Endothelial cell (in vitro differentiated cells): ENCODE measurements at regions not wholly inside any gene's neighbourhood (a gene's known extent, or its start where the extent isn't known, plus 50 kb on each side); places are given as distances from the start of the nearest gene placed in this dataset.
"Not testable (repeated sequence)": the region's sequence is repeated elsewhere in the genome, so short reads cannot be mapped to it uniquely, and the experiment has no call there.

Source experiments
- DNase-seq: peaks from one replicate; pipeline ENCODE4 v3.0.0; 2021; ENCODE audit warnings: low spot score
- H3K27ac Mint-ChIP-seq: one replicate; pipeline ENCODE4 v1.8.0; 2021; ENCODE audit warnings: mixed read lengths, inconsistent platforms; ENCODE audit not compliant: unreplicated experiment
- H3K27me3 Mint-ChIP-seq: one replicate; pipeline ENCODE4 v1.8.0; 2021; ENCODE audit warnings: mild to moderate bottlenecking, moderate library complexity, mixed read lengths, inconsistent platforms; ENCODE audit not compliant: unreplicated experiment
- H3K36me3 Mint-ChIP-seq: one replicate; pipeline ENCODE4 v1.8.0; 2021; ENCODE audit warnings: mild to moderate bottlenecking, low read depth, mixed read lengths, inconsistent platforms; ENCODE audit not compliant: unreplicated experiment
- H3K4me1 Mint-ChIP-seq: one replicate; pipeline ENCODE4 v1.8.0; 2021; ENCODE audit warnings: mild to moderate bottlenecking, mixed read lengths, inconsistent platforms; ENCODE audit not compliant: unreplicated experiment
- H3K4me3 Mint-ChIP-seq: one replicate; pipeline ENCODE4 v1.8.0; 2021; ENCODE audit warnings: mild to moderate bottlenecking, mixed read lengths, inconsistent platforms; ENCODE audit not compliant: unreplicated experiment
- H3K9me3 Mint-ChIP-seq: one replicate; pipeline ENCODE4 v1.8.0; 2021; ENCODE audit warnings: mixed read lengths, inconsistent platforms; ENCODE audit not compliant: unreplicated experiment
- TF ChIP-seq, protein P1 (sequence below): fragments of 200-600 bp; sonication (generic); IDR thresholded peaks from one replicate; pipeline ENCODE4 v1.5.0; 2021; ENCODE audit warnings: antibody characterized with exemption; ENCODE audit not compliant: unreplicated experiment

DNA sequence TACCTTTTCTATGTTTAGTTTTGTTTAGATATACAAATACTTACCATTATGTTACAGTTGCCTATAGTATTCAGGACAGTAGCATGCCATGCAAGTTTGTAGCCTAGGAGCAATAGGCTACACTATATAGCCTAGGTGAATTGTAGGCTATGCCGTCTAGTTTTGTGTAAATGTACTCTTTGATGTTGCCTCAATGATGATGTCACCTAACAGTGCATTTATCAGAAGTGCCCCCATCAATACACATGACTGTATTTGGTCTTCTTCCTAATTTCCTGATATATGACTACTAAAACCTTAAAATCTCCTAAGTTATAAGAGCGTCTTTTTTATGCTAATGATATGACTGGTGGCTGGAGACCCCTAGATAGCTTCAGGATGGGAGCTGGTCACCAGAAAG lies 394.4 kb upstream of the STXBP6 start:
- no peaks in the 10 kb centered on the region for H3K36me3 Mint-ChIP-seq
- no peaks in the 10 kb centered on the region for H3K9me3 Mint-ChIP-seq
- TF ChIP-seq, protein P1, sequence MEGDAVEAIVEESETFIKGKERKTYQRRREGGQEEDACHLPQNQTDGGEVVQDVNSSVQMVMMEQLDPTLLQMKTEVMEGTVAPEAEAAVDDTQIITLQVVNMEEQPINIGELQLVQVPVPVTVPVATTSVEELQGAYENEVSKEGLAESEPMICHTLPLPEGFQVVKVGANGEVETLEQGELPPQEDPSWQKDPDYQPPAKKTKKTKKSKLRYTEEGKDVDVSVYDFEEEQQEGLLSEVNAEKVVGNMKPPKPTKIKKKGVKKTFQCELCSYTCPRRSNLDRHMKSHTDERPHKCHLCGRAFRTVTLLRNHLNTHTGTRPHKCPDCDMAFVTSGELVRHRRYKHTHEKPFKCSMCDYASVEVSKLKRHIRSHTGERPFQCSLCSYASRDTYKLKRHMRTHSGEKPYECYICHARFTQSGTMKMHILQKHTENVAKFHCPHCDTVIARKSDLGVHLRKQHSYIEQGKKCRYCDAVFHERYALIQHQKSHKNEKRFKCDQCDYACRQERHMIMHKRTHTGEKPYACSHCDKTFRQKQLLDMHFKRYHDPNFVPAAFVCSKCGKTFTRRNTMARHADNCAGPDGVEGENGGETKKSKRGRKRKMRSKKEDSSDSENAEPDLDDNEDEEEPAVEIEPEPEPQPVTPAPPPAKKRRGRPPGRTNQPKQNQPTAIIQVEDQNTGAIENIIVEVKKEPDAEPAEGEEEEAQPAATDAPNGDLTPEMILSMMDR: no peak
- no peaks in the 10 kb centered on the region for H3K4me1 Mint-ChIP-seq
- no peak overlapping the region for H3K27ac Mint-ChIP-seq
- H3K27me3 Mint-ChIP-seq: no peaks in the 10 kb centered on the region
- H3K4me3 Mint-ChIP-seq: no peak overlapping the region
- DNase-seq: no peak

DNA sequence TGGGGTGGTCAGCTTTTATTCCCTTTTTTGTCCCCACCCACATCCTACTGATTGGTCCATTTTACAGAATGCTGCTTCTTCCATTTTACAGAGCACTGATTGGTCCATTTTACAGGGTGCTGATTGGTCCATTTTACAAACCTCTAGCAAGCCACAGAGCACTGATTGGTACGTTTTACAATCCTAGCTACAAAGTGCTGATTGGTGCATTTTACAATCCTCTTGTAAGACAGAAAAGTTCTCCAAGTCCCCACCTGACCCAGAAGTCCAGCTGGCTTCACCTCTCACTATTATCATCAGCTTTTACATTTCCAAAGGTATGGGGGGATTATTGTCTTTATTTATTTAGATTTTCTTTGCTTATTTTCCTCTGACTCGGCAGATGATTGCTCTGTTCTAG lies 390.4 kb upstream of the STXBP6 start:
- DNase-seq, H3K27ac Mint-ChIP-seq, H3K4me3 Mint-ChIP-seq, H3K4me1 Mint-ChIP-seq, H3K36me3 Mint-ChIP-seq, H3K9me3 Mint-ChIP-seq, H3K27me3 Mint-ChIP-seq: not testable (repeated sequence)

DNA sequence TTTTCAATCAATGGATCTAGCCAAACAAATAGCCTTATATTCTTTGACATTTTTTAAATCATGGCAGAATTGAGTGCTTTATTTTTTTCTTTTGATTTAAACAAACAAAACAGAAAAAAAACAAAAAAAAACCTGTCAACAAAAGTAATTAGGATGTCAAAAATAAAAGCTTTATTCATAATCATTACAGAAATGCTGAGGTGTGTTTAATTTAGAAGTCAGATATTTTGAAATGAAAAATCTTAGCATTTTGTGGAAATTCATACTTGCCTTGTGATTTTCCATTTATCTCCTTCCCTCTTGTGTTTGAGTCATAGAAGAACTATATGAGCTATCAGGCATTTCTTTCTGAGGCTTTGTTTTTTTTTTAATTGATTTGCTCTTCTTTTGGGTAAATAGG lies 387.0 kb upstream of the STXBP6 start:
- Mint-ChIP-seq H3K27me3 (no peaks in the 10 kb centered on the region), H3K9me3 (no peaks in the 10 kb centered on the region), H3K4me3 (no peak overlapping the region), H3K27ac (no peak overlapping the region), H3K4me1 (no peaks in the 10 kb centered on the region), H3K36me3 (no peaks in the 10 kb centered on the region)
- TF ChIP-seq, protein P1: no peak
- no peak for DNase-seq

DNA sequence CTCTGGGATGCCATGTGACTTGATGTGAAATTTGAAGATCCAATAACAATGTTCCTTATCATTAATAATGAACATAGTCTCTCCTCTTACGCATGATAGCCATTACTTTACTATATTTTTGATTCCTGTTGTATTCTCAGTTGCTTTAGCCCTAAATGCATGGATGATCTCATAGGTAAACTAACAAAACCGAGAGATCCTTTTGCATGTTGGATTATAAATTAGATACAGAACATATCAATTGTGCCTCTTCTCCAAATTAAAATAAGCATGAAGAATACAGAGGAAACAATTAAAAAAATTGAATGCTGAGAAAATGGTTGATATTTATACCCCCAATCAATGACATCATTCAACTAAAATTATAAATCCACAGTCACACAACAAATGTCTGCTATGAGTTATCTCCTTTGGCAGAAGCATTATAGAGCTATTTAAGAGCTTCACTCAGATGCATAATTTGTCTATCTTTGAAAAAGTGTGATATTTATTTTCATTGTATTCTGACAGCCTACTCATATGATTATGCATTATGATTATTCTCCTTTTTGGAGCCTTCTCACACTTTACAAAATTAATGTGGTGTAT lies 386.4 kb upstream of the STXBP6 start:
- Mint-ChIP-seq H3K36me3 (no peaks in the 10 kb centered on the region), H3K27me3 (no peaks in the 10 kb centered on the region), H3K9me3 (no peaks in the 10 kb centered on the region), H3K4me1 (no peaks in the 10 kb centered on the region), H3K27ac (no peak overlapping the region), H3K4me3 (no peak overlapping the region)
- TF ChIP-seq, protein P1: no peak
- no peak for DNase-seq

DNA sequence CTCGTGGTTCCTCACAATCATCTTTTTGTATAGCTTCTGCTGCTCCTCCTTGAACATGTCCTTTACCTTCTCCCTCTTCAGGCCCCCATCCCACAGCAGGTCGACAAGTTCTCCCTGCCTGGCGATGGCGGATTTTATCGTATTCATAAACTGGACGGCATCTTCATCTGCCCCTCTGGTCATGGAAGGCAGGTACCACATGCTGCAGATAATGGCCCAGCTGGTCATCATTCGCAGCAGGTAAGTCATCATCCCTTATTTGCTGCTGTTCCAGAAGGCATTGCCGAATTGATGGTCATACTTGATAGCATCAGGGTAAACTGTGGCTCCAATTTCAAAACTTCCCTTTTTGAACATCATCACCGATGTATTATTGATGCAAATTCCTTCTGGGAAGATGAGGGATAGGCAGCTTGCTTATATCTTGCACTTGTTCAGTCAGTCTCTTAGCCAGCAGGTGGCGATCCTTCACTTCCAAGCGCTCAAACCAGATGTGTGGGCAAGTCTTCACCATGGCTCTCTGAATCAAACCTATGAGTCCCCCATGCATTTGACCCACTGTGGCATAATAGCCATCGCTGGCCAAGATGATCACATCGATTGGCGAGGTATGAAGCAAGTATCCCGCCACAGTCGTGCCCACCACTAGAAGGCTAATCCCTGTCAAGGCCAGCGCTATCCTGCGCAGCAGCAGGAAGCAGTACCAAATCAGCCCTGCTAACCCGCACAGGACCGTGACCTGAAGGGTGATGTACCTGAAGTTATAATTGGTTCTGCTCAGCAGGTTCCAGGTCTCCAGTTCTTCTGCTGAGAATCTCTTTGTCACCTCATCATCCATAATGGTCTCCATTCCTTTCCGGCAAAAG lies 381.5 kb upstream of the STXBP6 start:
- DNase-seq: peak; percentile 66
- no peaks in the 10 kb centered on the region for H3K9me3 Mint-ChIP-seq
- peaks cover 4% of the 10 kb centered on the region for H3K27me3 Mint-ChIP-seq

More for the DNA sequence above, 381.5 kb upstream of the STXBP6 start:
- Mint-ChIP-seq H3K4me1 (no peaks in the 10 kb centered on the region), H3K27ac (no peak overlapping the region), H3K36me3 (no peaks in the 10 kb centered on the region), H3K4me3 (no peak overlapping the region)
- TF ChIP-seq, protein P1: peak; percentile 46
